A673 (cell line): ENCODE measurements at regions not wholly inside any gene's neighbourhood (a gene's known extent, or its start where the extent isn't known, plus 50 kb on each side); places are given as distances from the start of the nearest gene placed in this dataset.

Source experiments
- BruUV-seq: library from RNA; stranded (reverse); fragments of 400-500 nt; replicated peaks from 2 replicates; lab custom pipeline; 2021; lab: Mats Ljungman, UMichigan
- CTCF ChIA-PET: fragments of 300-600 bp; sonication (Branson Sonifier 250); formaldehyde crosslinking; loops from one replicate; lab custom pipeline; 2022; ENCODE audit warnings: antibody characterized with exemption; lab: Charles Lee
- POLR2A ChIA-PET: fragments of 300-600 bp; sonication (Branson Sonifier 250); formaldehyde crosslinking; loops from one replicate; lab custom pipeline; 2022; ENCODE audit warnings: antibody characterized with exemption; ENCODE audit not compliant: low non-redundant PET; lab: Charles Lee
- DNase-seq: peaks from one replicate; pipeline ENCODE4 v3.0.0-alpha.2; 2015; ENCODE audit warnings: low spot score
- H3K27ac ChIP-seq: fragments of 200-600 bp; sonication (generic); 2 replicates; pipeline ENCODE4 v1.5.1; 2016; ENCODE audit warnings: mixed run types, low read depth, mild to moderate bottlenecking, mixed read lengths, antibody characterized with exemption, low read length; ENCODE audit not compliant: poor library complexity, severe bottlenecking
- H3K27me3 ChIP-seq: fragments of 200-600 bp; sonication (generic); replicated peaks from 2 replicates; pipeline ENCODE4 v1.6.1; 2017; ENCODE audit warnings: mixed run types, low read depth, mild to moderate bottlenecking, mixed read lengths, antibody characterized with exemption, low read length; ENCODE audit not compliant: insufficient read depth, poor library complexity
- H3K36me3 ChIP-seq: fragments of 200-600 bp; sonication (generic); 2 replicates; pipeline ENCODE4 v1.6.1; 2016; ENCODE audit warnings: mixed run types, mild to moderate bottlenecking, mixed read lengths, antibody characterized with exemption, low read length; ENCODE audit not compliant: insufficient read depth, poor library complexity, severe bottlenecking
- H3K4me1 ChIP-seq: fragments of 200-600 bp; sonication (generic); 2 replicates; pipeline ENCODE4 v1.6.1; 2017; ENCODE audit warnings: mixed run types, mild to moderate bottlenecking, mixed read lengths, antibody characterized with exemption, low read length; ENCODE audit not compliant: insufficient read depth, poor library complexity, severe bottlenecking
- H3K4me3 ChIP-seq: fragments of 200-600 bp; sonication (generic); 2 replicates; pipeline ENCODE4 v1.5.1; 2016; ENCODE audit warnings: low read depth, mixed run types, mild to moderate bottlenecking, mixed read lengths, low read length; ENCODE audit not compliant: poor library complexity, severe bottlenecking
- H3K9me3 ChIP-seq: fragments of 200-600 bp; sonication (generic); 2 replicates; pipeline ENCODE4 v1.6.1; 2016; ENCODE audit warnings: mixed run types, low read depth, mild to moderate bottlenecking, mixed read lengths, antibody characterized with exemption, low read length; ENCODE audit not compliant: poor library complexity, severe bottlenecking
- EZH2 ChIP-seq: fragments of 200-600 bp; sonication (generic); IDR thresholded peaks from 2 replicates; pipeline ENCODE4 v1.6.1; 2017; ENCODE audit warnings: borderline replicate concordance, low read depth, mild to moderate bottlenecking, mixed read lengths, antibody characterized with exemption, low read length; ENCODE audit not compliant: poor library complexity, severe bottlenecking
- intact Hi-C: fragments of 100-400 bp; cut with micrococcal nuclease; formaldehyde crosslinking; loops from one replicate; pipeline ENCODE4 v1.10.0; 2022; ENCODE audit not compliant: unreplicated experiment
- TF ChIP-seq, protein P1 (sequence below): fragments of 300-800, 200-600 bp; sonication (generic); conservative IDR thresholded peaks from 2 replicates; pipeline ENCODE4 v1.5.1; 2017; ENCODE audit warnings: low read depth, mild to moderate bottlenecking, antibody characterized with exemption, low read length, moderate library complexity, mixed read lengths

DNA sequence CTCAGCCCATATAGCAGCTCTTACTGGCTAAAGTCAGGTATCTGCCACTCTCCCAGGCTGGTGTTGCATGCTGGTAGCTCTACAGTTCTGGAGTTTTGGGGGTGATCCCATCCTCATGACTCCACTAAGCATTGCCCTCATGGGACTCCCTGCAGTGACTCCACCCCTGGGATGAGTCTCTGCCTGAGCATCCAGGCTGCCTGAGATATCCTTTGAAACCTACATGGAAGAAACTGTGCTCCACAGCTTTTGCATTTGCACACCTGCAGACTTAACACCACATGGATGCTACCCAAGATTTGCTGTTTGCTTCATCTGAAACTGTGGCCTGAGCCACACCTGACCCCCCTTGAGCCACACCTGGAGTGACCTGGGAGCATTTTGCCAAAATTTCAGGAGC is 226.4 kb downstream of the C1orf94 start:
- BruUV-seq = no TSS peak
- POLR2A ChIA-PET = no interaction called here
- no peaks in the 10 kb centered on the region for H3K36me3 ChIP-seq
- CTCF ChIA-PET = no interaction called here
- TF ChIP-seq, protein P1, sequence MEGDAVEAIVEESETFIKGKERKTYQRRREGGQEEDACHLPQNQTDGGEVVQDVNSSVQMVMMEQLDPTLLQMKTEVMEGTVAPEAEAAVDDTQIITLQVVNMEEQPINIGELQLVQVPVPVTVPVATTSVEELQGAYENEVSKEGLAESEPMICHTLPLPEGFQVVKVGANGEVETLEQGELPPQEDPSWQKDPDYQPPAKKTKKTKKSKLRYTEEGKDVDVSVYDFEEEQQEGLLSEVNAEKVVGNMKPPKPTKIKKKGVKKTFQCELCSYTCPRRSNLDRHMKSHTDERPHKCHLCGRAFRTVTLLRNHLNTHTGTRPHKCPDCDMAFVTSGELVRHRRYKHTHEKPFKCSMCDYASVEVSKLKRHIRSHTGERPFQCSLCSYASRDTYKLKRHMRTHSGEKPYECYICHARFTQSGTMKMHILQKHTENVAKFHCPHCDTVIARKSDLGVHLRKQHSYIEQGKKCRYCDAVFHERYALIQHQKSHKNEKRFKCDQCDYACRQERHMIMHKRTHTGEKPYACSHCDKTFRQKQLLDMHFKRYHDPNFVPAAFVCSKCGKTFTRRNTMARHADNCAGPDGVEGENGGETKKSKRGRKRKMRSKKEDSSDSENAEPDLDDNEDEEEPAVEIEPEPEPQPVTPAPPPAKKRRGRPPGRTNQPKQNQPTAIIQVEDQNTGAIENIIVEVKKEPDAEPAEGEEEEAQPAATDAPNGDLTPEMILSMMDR = no peak
- no peak for TF ChIP-seq EZH2
- no peak for DNase-seq
- H3K4me1 ChIP-seq = no peaks in the 10 kb centered on the region
- H3K9me3 ChIP-seq = no peaks in the 10 kb centered on the region
- no peak overlapping the region for H3K27ac ChIP-seq
- intact Hi-C loops = no loop called here
- no peaks in the 10 kb centered on the region for H3K27me3 ChIP-seq
- no peak overlapping the region for H3K4me3 ChIP-seq

DNA sequence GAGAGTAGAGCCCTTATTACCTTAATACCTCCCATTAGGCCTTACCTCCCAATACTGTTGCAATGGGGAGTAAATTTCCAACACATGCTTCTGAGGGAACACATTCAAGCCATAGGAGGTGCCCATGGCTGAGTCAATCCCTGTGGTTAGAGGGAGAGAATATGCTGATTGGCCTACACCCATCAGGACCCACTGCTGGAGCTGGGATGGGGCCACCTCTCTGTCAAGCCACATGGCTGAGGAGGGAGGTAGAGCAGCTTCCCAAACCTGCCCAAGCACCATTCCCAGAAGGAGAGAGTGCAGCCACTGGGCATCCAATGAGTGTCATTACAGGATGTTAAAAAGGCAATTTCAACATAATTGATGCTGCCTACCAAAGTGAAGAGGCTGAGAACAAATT is 228.1 kb downstream of the C1orf94 start:
- BruUV-seq = no TSS peak
- TF ChIP-seq EZH2 = no peak
- TF ChIP-seq, protein P1 = no peak
- intact Hi-C loops = no loop called here
- Histone ChIP-seq H3K27ac (no peak overlapping the region), H3K4me3 (no peak overlapping the region), H3K9me3 (no peaks in the 10 kb centered on the region), H3K4me1 (no peaks in the 10 kb centered on the region), H3K36me3 (no peaks in the 10 kb centered on the region), H3K27me3 (no peaks in the 10 kb centered on the region)
- ChIA-PET CTCF (no interaction called here), POLR2A (no interaction called here)
- DNase-seq = no peak

DNA sequence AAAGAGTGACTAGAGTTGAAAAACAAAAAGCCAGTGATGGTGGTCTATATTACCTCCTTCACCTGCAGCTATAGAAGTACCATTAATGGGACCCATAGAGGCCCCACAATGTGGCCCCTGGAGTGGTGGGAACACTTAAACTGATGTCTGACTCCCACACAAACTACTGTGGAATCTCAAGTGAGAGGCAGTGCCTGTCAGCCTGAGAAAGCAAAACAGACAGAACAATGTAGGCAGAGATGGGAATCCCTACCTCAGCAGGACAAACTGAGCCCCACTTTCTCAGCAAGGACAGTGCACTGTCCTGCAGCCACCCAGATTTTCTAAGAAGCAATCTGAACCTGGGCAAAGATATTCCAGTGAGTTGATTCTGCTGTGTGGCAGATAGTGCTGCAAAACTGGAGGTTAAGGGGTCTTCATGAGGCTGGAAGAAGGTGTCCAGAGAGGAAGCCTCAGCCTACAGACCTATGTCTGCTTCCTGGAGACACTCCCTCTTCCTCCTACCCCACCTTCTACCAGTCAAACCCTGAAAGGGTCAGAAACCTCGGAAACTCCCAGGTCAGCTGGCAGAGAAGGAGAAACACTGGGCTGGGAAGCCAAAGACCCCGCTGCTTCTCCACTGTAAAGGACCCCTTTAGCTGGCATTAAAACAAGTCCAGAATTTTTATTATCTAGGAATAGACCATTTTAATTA is 228.7 kb downstream of the C1orf94 start:
- no peaks in the 10 kb centered on the region for H3K4me1 ChIP-seq
- H3K9me3 ChIP-seq = no peaks in the 10 kb centered on the region
- CTCF ChIA-PET = no interaction called here
- no peak overlapping the region for H3K27ac ChIP-seq
- no peak for DNase-seq
- TF ChIP-seq EZH2 = no peak
- TF ChIP-seq, protein P1 = no peak
- no peaks in the 10 kb centered on the region for H3K36me3 ChIP-seq
- intact Hi-C loops = no loop called here
- H3K4me3 ChIP-seq = no peak overlapping the region
- no peaks in the 10 kb centered on the region for H3K27me3 ChIP-seq
- no TSS peak for BruUV-seq
- POLR2A ChIA-PET = no interaction called here
